ENCODE measurements at regions not wholly inside any gene's neighbourhood (a gene's known extent, or its start where the extent isn't known, plus 50 kb on each side); places are given as distances from the start of the nearest gene placed in this dataset.
"Not testable (repeated sequence)": the region's sequence is repeated elsewhere in the genome, so short reads cannot be mapped to it uniquely, and the experiment has no call there.

DNA sequence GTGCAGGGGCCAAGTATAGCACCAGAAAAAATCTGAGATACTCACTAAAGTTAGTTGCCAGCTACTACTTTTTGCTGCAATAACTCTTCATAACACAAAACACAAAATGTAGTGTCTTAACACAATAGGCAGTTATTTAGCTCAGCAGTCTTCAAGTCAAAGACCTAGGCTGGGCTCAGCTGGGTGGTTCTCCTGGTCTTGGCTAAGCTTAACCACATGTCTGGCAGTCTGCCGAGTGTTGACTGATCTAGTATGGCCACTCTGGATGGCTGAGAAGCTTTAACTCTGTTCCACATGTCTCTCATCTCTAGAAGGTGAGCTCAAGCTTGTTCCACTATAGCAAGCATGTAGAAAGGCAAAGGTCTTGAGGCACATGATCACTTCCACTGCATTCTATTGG, 451.6 kb downstream of the SOX11 start:
- DNase-seq, result no peak

DNA sequence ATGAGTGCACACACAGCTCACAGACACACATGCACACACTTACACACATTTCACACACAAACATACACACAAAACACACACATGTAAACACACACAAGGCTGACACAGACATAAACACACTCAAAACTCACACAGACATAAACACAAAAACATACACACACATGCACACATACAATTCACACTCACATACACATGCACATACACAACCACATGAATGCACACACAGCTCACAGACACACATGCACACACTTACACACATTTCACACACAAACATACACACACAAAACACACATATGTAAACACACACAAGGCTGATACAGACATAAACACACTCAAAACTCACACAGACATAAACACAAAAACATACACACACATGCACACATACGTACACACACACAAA, 455.0 kb downstream of the SOX11 start:
- DNase-seq, result not testable (repeated sequence)

DNA sequence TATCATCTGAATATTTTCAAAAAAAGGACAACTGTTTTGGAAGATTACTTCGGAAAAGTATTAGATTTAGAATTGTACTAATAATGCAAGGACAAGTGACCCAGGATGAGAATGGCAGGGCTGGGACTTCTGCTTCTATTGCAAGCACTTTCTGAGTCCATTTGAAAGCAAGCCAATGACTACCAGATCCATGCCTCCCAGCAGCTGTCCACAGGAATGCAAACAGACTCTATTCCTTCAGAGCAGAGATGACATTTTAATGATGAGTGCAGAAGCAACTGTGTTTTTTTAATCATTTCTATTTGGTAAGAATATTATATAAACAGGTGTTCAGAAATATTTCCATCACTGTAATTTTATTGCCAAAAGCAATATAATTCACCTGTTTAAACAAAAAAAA, 456.7 kb downstream of the SOX11 start:
- DNase-seq, result no peak

DNA sequence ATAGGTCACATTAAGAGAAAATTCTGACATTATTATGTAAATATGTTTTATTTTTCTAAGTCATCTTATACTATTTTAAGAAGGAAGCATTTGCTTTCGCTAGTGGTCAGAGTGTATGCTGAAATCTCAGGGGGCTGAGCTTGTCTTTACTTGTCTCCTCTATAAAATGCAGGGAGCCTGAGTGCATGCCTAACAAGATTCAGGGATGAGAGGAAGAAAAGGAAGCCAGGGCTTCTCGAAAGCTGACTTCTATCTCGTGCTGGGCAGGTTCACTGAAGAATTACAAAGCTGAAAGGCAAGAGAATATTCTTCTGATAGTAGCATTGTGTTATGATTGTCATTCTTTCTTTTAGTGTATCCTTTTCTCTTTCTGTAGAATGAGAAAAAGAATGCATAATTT, 467.4 kb downstream of the SOX11 start:
- no peak for DNase-seq

DNA sequence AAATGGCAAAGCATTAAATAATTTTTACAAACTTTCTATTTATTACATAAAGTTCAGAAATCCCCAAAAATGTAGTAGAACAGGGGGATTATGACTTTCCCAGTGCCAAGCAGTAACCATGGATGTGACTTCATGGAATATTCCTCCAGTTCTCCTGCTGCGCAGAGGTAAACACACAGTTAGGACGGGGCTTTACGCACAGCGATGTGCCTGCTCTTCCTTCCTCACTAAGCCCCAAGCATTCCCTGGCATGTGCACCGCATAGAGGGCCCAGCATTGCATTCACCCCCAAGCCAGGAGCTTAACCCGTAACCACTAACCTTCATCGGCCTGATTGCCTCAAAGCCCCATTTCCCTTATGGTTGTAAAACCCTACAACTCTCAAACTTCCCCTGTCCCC, 471.7 kb downstream of the SOX11 start:
- DNase-seq, result no peak

DNA sequence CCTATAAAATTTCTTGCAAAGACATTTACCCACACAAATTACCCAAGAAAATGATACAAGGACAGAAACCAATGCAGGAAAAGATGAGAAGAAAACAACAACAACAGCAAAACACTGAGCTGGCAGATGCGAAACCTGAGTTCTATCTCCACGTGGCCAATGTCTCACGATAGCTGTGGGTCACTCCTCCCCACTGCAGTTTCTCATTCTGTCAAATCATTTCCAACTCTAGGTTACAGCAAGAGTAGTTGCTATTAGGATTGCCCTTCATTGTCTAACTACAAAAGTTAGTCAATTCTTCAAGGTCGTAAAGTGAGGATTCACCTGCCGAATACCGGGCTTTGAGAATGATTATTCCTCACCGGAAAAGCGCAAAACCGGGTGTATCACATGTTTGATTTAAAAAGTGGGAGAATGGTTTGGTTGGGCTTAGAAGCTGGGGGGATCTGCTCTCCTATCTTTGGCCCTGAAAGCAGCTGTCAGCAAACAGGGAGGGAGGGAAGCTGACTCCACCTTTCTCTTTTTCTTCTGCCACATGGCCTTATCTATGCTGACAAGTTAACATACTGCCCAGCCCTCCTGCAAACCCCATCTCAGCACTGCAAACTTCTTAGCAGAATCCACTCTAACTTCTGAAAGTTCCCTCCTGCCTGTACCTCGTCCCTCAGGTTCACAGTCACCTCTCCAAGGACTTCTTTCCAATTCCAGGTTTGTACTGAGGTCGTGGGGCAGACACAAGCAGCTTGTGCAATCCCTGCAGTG, 473.0 kb downstream of the SOX11 start:
- DNase-seq, result no peak

DNA sequence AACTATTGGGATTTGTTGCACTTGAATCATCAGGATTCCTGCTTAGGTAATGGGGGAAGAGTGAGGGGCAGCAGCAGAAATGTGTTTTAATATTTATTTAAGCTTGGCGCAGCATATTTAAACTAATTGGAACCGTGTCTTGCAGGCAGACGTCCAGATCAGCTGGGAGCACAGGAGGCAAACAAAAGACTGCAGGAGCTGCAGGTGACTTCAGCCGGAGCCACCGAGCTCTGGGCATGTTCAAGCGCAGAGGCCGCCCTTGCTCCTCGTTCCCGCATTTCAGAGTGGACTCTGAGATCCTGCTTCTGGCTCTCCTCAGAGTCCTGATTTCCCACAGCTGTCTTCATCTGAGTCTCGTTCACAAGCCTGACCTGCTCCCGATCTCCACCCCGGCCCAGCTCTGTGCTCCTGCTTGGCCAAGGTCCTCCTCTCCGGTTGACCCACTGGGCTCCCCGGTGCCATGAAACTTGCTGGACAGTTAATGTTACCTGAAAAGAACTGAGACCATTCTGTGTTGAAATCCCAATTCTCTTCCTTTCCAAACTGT, 475.5 kb downstream of the SOX11 start:
- no peak for DNase-seq

DNA sequence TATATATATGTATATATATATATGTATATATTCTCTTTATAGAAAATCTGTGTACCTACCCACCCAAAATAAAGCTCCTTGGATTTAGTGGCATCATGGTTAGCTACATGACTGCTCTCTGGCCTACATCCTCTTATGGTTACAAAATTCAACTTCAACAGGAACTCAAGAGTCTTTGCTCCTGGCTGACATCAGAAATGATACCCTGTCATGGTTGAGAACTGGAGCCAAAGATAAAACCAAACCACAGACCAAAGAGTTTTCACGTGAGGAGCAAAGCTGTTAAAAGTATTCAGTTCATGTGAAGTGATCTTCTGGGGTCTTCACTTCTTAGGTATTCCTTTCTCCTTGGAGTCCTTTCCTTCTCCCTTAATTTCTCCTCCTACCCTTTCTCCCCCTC, 476.3 kb downstream of the SOX11 start:
- no peak for DNase-seq

DNA sequence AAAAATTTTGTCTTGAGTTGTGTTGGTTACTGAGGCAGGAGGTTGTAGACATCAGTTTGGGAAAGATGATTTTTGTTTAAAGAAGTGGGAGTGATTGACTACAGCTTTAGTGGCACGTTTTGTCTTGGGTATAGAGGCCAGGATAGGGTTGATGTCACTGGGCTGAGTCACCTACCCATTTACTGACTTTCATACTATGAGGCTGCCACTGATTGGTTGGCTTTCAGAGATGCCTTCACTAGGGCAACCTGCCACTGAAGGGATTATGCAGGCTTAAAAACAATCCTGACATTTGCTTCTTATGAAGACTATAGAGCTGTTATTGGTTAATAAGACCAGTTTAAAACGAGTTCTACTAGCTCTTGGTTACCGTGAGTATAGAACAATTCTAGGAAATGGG, 479.1 kb downstream of the SOX11 start:
- no peak for DNase-seq

DNA sequence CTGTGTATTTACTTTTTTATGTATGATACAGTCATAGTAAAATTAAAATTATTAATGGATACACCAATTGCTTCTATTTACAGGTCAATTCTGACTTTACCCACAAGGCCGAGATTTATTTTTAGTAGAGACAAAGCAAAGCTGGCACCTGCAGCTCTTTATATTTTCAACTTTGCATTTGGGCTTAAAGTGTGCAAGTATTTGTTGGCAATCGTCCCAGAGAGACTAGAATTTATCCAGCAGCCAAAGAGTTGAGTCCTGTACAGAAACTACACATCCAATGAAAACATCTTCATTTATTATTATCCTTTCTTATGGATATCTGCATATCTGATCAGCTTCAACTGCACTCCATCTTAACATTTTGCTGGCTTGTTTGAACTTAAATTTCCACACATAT, 485.6 kb downstream of the SOX11 start:
- no peak for DNase-seq

DNA sequence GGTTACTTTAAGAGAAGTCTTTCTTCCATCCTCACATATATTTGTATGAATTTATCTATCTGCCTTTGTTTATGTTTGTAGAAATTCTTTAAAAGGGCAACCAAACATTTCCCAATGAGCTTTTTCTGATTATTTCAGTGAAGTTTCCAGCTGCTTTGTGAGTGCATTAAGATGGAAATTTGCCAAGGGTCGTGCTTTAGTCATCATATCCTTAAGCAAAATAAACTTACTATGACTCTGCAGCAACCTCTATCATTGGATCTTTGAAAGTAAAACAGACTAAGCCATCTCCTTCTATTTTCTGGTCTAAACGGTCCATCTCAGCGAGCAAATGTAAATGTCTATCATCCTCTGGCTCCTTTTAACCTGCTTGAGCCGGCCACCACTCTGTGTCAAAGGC, 489.3 kb downstream of the SOX11 start:
- DNase-seq, result no peak

DNA sequence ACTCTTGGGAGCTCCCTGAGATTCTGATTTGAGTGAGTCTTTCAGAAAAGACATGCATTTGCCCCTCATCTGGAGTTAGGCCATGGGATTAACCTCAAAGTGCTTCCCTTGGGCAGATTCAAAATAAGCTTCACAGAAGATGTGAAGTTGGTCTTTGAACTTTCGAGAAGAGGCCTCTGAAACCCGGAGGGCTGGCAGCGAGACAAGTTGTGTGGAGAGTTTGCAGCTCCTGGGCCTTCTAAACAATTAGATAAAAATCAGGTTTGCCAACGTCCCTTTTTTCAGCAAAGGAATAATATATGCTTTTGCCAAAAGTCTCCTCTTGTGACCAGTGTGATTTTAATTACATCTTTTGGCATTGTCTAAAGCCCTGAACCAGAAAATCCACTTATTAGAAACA, 489.7 kb downstream of the SOX11 start:
- DNase-seq, result no peak

DNA sequence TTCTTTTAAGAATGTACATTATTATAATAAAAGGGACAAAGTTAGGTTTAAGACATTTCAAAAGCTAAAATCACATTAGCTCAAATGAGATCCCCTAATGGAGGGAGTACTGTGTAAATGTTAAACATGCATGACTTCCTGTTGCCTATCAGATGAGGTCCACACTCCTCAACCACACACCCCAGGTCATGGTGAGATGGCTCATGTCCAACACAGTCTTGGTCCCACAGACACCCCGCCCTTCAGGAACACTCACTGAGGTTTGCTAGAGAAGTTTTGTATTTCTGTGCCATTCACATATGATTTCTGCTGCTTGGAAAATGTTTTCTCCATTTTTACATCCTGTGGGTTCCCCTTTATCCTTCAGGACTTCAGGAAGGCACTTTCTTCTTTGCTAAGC, 491.0 kb downstream of the SOX11 start:
- no peak for DNase-seq

DNA sequence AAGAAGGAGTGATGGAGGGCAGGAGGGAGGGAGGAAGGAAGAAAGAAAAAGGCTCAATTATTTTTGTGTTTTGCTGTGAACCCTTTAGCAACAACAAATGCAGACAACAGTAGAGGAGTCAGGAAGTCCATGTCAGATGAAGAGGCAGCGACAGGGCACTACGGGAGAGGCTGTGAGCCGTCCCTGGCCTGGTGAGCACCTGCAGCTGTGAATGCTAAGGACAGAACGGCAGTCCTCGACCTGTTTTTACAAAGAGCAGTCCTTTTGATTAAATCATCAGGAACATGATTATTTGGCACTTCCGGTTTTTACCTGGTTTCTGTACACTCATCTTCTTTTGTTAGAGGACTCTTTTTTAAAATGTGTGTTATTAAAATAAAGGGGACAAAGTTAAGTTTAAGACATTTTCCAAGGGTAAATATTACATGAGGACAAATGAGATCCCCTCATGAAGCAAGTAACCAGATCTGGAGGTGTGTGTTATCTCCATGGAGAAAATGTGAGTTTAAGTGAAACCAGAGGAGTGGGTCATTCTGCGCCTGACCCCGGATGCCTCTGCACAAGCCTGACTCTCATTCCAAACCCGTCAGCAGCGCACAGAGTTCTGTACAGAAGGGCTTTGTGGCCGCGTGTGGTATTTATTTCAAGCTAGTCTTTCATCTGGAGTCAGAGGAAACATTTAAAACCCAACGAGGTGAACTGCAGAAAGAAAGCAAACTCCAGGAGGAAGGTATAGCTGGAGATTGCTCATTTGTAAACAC, 492.5 kb downstream of the SOX11 start:
- DNase-seq, result peak; percentile 31

DNA sequence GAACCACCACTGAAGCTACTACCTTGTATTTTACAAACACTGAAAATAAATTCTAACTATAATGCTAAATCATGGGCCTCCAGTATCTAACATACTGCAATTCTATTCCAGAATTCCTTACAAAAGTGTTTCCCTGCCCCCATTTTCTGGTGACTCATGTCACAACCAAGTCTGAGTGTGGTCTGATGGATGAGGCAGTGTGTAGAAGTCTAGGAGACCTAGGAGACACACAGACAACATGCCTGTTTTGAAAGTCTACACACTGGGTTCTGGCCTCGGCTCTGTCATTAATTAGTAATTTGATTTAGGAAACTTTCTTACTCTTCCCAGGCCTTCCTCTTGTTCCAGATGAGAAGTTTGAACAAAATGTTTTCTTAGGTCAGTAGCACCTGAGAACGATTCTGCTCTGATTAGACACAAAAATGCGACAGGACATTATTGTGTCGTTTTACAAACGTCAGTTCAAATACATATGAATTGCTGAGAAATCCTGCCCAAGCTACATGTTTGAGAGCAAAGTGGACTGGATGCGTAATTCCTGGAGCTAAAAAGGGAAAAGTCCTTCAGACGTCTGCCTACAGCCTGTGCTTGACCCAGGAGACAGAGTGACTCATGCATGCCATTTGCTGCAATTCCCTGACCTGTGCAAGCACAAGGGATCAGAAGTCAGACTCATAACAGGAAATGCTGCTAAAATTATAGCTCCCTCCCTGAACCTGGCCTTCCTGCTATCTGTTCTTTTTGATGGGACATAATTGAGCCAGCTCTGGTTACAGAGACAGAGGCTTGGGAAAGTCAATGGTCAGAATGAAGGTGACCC, 494.4 kb downstream of the SOX11 start:
- DNase-seq, result peak; percentile 29

DNA sequence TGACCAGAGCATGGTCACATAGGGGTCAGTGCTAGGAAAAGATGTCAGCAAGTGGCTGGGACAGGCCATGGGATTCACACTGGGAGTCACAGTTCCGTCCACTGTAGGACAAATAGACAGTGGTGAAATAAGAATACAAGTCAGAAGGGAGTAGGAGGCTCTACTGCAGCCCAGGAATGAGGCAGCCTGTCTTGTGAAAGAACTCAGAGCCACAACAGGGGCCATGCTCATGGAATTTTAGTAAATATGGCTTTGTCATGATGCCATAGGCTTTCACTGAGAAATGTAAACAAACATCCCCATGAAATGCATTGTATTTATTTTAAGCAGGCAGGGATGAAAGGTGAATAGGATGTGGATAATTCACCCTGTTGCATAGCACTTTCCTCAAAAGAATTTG, 504.3 kb downstream of the SOX11 start:
- no peak for DNase-seq

DNA sequence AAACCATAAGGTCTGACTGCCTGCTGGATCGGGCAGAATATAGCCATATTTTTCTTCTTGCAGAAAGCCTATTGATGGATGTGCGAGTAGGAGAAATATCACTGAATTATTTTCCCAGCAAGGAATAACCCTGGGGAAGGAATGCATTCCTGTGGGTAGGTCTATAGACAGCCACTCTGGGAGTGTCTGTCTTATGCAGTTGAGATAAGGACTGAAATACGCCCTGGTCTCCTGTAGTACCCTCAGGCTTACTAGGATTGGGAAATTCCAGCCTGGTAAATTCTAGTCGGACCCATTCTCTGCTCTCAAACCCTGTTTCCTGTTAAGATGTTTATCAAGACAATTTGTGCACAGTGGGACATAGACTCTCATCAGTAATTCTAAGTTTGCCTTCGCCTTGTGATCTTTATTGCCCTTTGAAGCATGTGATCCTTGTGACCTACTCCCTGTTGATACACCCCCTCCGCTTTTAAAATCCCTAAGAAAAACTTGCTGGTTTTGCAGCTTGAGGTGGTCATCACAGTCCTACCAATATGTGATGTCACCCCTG, 506.3 kb downstream of the SOX11 start:
- not testable (repeated sequence) for DNase-seq

DNA sequence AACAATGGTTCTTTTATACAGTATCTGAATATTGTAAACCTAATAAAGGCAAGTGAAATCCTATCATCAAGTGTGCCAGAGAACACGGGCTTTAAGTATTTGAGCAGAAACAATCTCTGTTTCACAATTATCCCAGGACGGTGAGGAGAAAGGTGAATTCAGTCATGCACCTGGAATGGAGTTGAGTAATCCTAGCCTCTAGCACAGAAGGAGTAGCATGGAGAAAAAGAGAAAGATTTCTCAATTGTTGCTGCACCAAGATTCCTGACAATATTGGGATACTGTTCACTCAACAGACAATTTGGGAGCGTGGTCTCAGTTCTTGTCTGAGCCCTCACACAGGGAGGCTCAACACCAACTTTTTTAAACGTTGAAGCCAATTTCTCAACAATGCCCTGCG, 510.6 kb downstream of the SOX11 start:
- no peak for DNase-seq

DNA sequence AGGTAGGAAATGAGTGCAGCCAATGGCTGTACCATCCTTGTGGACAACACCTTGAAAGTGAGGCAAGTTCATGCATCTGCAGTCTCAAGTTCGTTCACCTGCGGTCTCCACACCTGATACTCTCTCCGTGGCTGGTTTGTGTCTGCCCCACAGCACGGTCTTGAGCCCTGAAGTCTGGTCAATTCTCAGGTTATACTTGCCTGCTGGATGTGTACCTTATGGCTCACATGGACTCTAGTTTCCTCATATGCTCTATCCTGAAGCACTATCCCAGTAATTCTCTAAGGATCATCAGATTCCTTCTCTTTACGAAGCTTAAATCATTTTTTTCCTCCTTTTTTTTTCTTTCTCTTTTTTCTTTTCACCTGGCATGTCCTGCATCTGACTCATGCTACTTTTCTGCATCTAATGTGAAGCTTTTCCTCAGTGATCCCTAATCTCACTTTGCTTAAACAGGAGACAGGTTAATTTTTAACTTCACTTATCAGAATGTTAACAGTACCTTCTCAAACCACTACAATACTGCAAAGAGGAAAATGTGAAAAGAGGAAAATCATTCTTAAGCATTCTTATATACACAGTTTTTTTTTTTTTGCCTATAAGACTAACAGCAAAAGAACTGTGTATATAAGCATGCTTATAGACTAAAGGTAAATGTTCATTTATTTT, 511.2 kb downstream of the SOX11 start:
- no peak for DNase-seq

DNA sequence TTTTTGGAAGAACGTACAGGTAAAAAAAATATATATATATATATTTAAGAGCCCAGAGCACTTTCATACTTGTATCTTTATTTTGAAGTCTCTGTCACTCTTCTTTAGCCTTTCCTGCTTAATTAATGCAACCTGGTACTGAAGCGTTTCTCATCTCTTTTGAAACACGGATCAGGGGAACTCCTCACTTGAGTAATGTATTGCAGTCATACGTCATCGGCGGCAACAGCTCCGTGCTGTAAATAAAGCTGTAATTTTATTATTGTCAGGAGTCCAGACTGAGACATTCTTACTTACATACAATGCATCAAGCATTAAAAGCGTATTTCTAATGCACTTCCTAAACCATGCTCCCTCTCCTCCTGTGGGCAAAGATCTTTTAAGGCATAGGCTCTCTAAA, 514.7 kb downstream of the SOX11 start:
- peak; percentile 10 for DNase-seq

DNA sequence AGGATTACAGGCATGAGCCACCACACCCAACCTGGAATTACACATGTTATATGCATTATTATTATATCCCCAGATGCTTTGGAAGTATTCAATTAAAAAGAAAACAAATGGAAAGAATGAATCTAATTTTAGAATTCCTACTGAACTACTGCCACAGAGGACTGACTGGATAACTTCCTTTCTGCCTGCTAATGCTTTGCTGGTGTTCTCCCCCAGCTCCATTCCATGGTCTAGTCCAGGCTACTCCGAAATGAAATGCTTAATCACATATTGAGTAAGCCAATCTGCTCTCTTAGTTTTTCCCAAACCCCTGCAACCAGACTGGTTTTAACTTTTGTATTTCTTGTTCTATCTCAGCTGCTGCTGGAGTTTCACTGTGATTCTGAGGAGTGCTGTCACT, 519.1 kb downstream of the SOX11 start:
- DNase-seq, result no peak

DNA sequence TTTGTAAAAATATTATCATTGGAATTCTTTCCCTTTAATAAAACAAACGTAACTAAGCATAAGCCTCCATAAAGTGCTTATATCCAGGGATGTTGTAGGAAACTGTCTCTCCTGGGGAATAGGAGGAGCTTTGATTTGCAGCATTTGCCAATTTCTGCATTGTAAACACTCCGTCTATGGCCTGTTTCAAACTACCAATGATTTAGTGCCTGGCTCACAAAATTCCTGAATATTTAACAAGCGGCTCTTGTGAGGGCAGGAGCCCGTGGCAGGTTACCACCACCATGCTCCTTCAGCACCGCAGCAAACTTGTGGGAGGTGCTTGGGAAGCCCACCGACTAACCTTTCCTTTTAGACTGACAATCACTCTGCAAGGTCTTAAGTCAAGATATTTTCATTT, 520.3 kb downstream of the SOX11 start:
- DNase-seq, result no peak
